DND-41 (cell line): ENCODE measurements at regions not wholly inside any gene's neighbourhood (a gene's known extent, or its start where the extent isn't known, plus 50 kb on each side); places are given as distances from the start of the nearest gene placed in this dataset.

Experiments
- ATAC-seq: fragments of 200-7000 bp; cut with Tn5 transposase; 3 replicates; pipeline ENCODE4 v1.9.1; 2021; ENCODE audit warnings: low read depth; ENCODE audit not compliant: insufficient read depth
- DNase-seq: peaks from one replicate; pipeline ENCODE4 v3.0.0-alpha.2; 2020
- H2AFZ ChIP-seq: 2 replicates; pipeline ENCODE4 v1.6.0; 2012; ENCODE audit warnings: low read depth, low read length
- H3K27ac ChIP-seq: 2 replicates; pipeline ENCODE4 v1.5.1; 2012; ENCODE audit warnings: low read length, inconsistent platforms
- H3K27me3 ChIP-seq: fragments of 200-600 bp; sonication (generic); 2 replicates; pipeline ENCODE4 v1.6.0; 2012; ENCODE audit warnings: low read length, mild to moderate bottlenecking, inconsistent platforms; ENCODE audit not compliant: insufficient read depth, poor library complexity
- H3K36me3 ChIP-seq: 2 replicates; pipeline ENCODE4 v1.5.1; 2012; ENCODE audit warnings: low read length, inconsistent platforms; ENCODE audit not compliant: insufficient read depth
- H3K4me1 ChIP-seq: 2 replicates; pipeline ENCODE4 v1.5.1; 2012; ENCODE audit warnings: mild to moderate bottlenecking, low read length; ENCODE audit not compliant: insufficient read depth
- H3K4me2 ChIP-seq: 2 replicates; pipeline ENCODE4 v1.6.0; 2012; ENCODE audit warnings: mild to moderate bottlenecking, moderate library complexity, low read length, inconsistent platforms; ENCODE audit not compliant: insufficient read depth
- H3K4me3 ChIP-seq, 2 experiments: fragments of 200-600 bp in 1 of 2; shearing (Covaris generic) in 1 of 2; 2 replicates each; pipeline ENCODE4 v1.5.1; 2012 to 2016; ENCODE audit warnings: inconsistent platforms in 2 of 2, low read length in 2 of 2, mild to moderate bottlenecking in 2 of 2, low read depth in 1 of 2, moderate library complexity in 1 of 2
- H3K79me2 ChIP-seq: 2 replicates; pipeline ENCODE4 v1.6.0; 2012; ENCODE audit warnings: low read length, inconsistent platforms; ENCODE audit not compliant: insufficient read depth
- H3K9ac ChIP-seq: 2 replicates; pipeline ENCODE4 v1.6.0; 2012; ENCODE audit warnings: low read depth, mild to moderate bottlenecking, inconsistent platforms, low read length, moderate library complexity
- H3K9me3 ChIP-seq: 2 replicates; pipeline ENCODE4 v1.5.1; 2012; ENCODE audit warnings: low read length, moderate library complexity, mild to moderate bottlenecking, inconsistent platforms; ENCODE audit not compliant: insufficient read depth, severe bottlenecking
- H4K20me1 ChIP-seq: 2 replicates; pipeline ENCODE4 v1.6.0; 2012; ENCODE audit warnings: low read length; ENCODE audit not compliant: insufficient read depth
- EZH2 ChIP-seq: IDR thresholded peaks from 3 replicates; pipeline ENCODE4 v1.6.1; 2012; ENCODE audit warnings: borderline replicate concordance, low read depth, mild to moderate bottlenecking, moderate library complexity, low read length, inconsistent platforms; ENCODE audit not compliant: severe bottlenecking
- TF ChIP-seq, protein P1 (sequence below): IDR thresholded peaks from 2 replicates; pipeline ENCODE4 v1.5.1; 2012; ENCODE audit warnings: borderline replicate concordance, low read length, moderate library complexity, mild to moderate bottlenecking; ENCODE audit not compliant: poor library complexity, severe bottlenecking; ENCODE audit errors: extremely low read depth

DNA sequence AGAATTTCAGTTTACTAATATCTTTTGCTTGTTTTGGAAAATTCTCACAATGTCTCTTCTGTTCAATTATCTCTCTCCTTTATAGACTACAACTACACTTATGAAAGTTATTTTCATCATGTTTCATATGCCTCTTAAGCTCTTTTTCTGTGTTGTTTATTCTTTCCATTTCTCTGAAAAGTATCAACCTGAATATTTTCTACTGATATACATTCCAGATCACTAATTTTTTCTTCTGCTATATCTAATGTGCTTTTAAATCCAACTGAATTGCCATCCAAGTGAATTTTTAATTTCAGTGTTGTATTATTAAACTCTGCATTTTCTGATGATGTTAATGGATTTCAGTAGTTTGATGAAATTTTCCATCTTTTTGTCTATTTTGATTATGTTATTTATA lies 301.3 kb downstream of the HRH4 start:
- no peak overlapping the region for H3K4me3 ChIP-seq
- H3K27me3 ChIP-seq: no peaks in the 10 kb centered on the region
- ATAC-seq: no peak
- H3K9me3 ChIP-seq: no peaks in the 10 kb centered on the region
- H3K9ac ChIP-seq: no peak overlapping the region
- DNase-seq: no peak
- no peak overlapping the region for H3K27ac ChIP-seq
- H2AFZ ChIP-seq: no peak overlapping the region
- no peak overlapping the region for H3K4me2 ChIP-seq
- H3K4me1 ChIP-seq: no peaks in the 10 kb centered on the region
- H3K36me3 ChIP-seq: no peaks in the 10 kb centered on the region
- H4K20me1 ChIP-seq: no peaks in the 10 kb centered on the region
- H3K79me2 ChIP-seq: no peaks in the 10 kb centered on the region
- no peak for TF ChIP-seq EZH2
- TF ChIP-seq, protein P1, sequence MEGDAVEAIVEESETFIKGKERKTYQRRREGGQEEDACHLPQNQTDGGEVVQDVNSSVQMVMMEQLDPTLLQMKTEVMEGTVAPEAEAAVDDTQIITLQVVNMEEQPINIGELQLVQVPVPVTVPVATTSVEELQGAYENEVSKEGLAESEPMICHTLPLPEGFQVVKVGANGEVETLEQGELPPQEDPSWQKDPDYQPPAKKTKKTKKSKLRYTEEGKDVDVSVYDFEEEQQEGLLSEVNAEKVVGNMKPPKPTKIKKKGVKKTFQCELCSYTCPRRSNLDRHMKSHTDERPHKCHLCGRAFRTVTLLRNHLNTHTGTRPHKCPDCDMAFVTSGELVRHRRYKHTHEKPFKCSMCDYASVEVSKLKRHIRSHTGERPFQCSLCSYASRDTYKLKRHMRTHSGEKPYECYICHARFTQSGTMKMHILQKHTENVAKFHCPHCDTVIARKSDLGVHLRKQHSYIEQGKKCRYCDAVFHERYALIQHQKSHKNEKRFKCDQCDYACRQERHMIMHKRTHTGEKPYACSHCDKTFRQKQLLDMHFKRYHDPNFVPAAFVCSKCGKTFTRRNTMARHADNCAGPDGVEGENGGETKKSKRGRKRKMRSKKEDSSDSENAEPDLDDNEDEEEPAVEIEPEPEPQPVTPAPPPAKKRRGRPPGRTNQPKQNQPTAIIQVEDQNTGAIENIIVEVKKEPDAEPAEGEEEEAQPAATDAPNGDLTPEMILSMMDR: no peak

DNA sequence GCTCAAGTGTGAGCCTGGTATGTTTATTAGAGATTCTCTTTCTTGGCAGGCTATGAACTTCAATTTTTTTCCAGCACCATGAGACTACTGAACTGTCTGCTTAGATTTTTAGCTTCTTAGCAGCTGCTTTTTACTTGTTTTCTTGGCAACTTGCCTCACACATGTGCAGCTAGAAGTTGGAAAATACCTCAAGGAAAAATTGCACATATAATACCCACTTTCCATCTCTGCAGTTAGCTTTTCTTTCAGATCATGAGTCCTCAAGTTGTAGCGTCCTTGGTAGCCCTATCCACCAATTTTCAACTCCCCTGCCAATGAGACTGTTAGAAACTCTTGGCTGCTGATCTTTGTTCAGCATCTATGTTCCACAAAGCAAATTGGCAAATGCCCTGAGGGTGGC lies 302.1 kb downstream of the HRH4 start:
- Histone ChIP-seq H3K9me3 (no peaks in the 10 kb centered on the region), H3K79me2 (no peaks in the 10 kb centered on the region), H3K27ac (no peak overlapping the region), H3K36me3 (no peaks in the 10 kb centered on the region), H2AFZ (no peak overlapping the region), H3K27me3 (no peaks in the 10 kb centered on the region), H3K4me2 (no peak overlapping the region), H3K9ac (no peak overlapping the region), H3K4me1 (no peaks in the 10 kb centered on the region), H4K20me1 (no peaks in the 10 kb centered on the region), H3K4me3 (no peak overlapping the region)
- DNase-seq (no peak), ATAC-seq (no peak)
- no peak for TF ChIP-seq EZH2
- TF ChIP-seq, protein P1: no peak

DNA sequence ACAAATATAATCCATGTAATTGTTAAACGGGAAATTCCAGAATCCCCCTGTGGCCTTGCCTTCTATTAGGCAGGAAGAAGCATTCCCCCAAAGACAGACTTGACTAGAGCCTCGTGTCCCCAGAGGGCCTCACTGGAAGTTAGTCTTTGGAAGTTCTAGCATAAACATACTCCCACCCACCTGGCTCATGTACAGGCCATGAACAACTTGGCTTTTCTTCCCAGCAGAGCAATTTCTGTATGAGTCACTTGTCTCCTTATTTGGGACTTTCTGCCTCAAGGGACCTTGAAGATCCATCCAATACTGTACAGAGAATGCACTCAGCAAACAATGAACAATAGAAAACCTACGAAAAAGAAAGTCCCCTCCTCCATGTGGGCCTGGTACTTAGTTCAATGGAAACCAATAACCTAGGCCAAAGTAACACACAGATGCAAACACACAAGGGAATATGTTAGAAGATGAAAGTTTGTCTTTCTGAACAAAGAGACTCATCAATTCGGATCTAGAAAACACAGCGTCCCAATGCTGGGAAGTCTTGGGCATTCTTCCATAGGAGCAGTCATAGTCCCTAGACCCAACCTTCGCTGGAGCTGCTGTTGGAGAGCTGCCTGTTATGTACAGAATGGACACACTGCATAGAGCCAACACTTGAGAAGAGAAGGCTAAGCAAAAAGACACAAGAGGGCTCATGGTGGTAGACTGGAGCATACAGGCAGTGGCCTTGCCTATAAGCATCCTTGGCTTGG lies 303.5 kb downstream of the HRH4 start:
- Histone ChIP-seq H4K20me1 (no peaks in the 10 kb centered on the region), H3K4me3 (no peak overlapping the region), H3K79me2 (no peaks in the 10 kb centered on the region), H3K9ac (no peak overlapping the region), H3K27me3 (no peaks in the 10 kb centered on the region), H2AFZ (no peak overlapping the region), H3K4me1 (no peaks in the 10 kb centered on the region), H3K4me2 (no peak overlapping the region), H3K27ac (no peak overlapping the region), H3K9me3 (no peaks in the 10 kb centered on the region), H3K36me3 (no peaks in the 10 kb centered on the region)
- ATAC-seq: no peak
- TF ChIP-seq, protein P1: no peak
- TF ChIP-seq EZH2: no peak
- DNase-seq: no peak
